ENCODE measurements at regions not wholly inside any gene's neighbourhood (a gene's known extent, or its start where the extent isn't known, plus 50 kb on each side); places are given as distances from the start of the nearest gene placed in this dataset.

DNA sequence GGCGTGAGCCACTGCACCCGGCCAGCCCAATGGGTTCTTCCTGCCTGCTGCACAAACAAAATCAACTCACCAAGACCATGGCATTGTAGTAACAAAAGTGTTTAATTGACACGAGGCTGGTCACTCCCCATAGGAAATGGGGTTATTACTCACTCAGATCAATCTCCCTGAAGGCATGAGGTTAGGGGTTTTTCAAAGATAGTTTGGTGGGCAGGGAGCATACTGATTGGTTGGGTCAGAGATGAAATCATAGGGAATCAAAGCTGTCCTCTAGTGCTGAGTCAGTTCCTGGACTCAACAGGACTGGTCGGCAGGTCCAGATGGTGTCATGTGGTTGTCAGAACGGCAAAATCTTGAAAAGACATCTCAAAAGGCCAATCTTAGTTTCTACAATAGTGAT is 122.1 kb downstream of the TMEM17 start (continued):
- no peak for TF ChIP-seq REST (tag by site-specific recombination; IDR thresholded peaks at IDR 0.05)
- TF ChIP-seq ZNF19 (tag by site-specific recombination; IDR thresholded peaks at IDR 0.05; ENCODE audit: low read depth), result no peak
- TF ChIP-seq GLI2 (tag by site-specific recombination; IDR thresholded peaks at IDR 0.05; ENCODE audit: borderline replicate concordance, low read depth), result no peak
- TF ChIP-seq PRDM2 (tag by site-specific recombination; IDR thresholded peaks at IDR 0.05; ENCODE audit: borderline replicate concordance), result no peak
- TF ChIP-seq KLF7 (tag by site-specific recombination; IDR thresholded peaks at IDR 0.05; ENCODE audit: borderline replicate concordance), result no peak
- no peak for TF ChIP-seq ZNF221 (tag by site-specific recombination; IDR thresholded peaks at IDR 0.05; ENCODE audit: borderline replicate concordance)
- TF ChIP-seq ZNF701 (tag by site-specific recombination; IDR thresholded peaks at IDR 0.05), result no peak
- no peak for TF ChIP-seq RBAK (tag by site-specific recombination; IDR thresholded peaks at IDR 0.05)
- TF ChIP-seq, protein P1, sequence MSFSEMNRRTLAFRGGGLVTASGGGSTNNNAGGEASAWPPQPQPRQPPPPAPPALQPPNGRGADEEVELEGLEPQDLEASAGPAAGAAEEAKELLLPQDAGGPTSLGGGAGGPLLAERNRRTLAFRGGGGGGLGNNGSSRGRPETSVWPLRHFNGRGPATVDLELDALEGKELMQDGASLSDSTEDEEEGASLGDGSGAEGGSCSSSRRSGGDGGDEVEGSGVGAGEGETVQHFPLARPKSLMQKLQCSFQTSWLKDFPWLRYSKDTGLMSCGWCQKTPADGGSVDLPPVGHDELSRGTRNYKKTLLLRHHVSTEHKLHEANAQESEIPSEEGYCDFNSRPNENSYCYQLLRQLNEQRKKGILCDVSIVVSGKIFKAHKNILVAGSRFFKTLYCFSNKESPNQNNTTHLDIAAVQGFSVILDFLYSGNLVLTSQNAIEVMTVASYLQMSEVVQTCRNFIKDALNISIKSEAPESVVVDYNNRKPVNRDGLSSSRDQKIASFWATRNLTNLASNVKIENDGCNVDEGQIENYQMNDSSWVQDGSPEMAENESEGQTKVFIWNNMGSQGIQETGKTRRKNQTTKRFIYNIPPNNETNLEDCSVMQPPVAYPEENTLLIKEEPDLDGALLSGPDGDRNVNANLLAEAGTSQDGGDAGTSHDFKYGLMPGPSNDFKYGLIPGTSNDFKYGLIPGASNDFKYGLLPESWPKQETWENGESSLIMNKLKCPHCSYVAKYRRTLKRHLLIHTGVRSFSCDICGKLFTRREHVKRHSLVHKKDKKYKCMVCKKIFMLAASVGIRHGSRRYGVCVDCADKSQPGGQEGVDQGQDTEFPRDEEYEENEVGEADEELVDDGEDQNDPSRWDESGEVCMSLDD (tag by site-specific recombination; IDR thresholded peaks at IDR 0.05), result no peak

DNA sequence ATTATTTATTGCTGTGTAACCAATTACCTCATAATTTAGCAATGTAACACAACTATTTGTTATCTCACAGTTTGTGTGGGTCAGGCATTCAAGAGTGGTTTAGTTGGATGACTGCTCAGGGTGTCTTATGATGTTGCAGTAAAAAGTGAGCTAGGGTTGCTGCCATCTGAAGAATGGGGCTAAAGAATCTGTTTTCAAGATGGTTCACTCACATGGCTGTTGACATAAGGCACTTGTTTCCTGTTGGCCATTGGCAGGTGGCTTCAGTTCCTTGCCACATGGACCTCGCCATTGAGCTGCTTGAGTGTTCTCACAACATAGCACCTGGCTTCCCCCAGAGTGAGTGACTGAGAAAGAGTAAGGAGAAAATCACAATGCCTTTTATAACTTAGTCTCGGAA is 123.2 kb downstream of the TMEM17 start:
- Histone ChIP-seq H3K4me1 (ENCODE audit: control insufficient read depth, insufficient read depth, low read length) (peaks cover 4% of the 10 kb centered on the region; the same call in 1 of the 2 replicates), H3K9me3 (ENCODE audit: control insufficient read depth, insufficient read depth, low read depth, low read length) (no peaks in the 10 kb centered on the region), H3K4me3 (ENCODE audit: low read depth, low read length) (no peak overlapping the region), H3K36me3 (ENCODE audit: control insufficient read depth in 2 of 2, insufficient read depth in 1 of 2, low read length in 2 of 2) (no peaks in the 10 kb centered on the region), H3K27ac (ENCODE audit: extremely low read depth, low read depth, low read length) (no peak overlapping the region)
- POLR2A ChIA-PET, result interaction anchor here (0.7 kb wide), 1 partner anchor 76 kb away, joined by 4 read pairs; no protein-coding TSS in a partner anchor
- CTCF ChIA-PET, result no interaction called here
- TF ChIP-seq PRDM2 (tag by site-specific recombination; IDR thresholded peaks at IDR 0.05; ENCODE audit: borderline replicate concordance) (no peak), ZNF501 (tag by site-specific recombination; IDR thresholded peaks at IDR 0.05) (no peak), ZNF791 (tag by site-specific recombination; IDR thresholded peaks at IDR 0.05) (no peak), ZNF341 (tag by site-specific recombination; IDR thresholded peaks at IDR 0.05; ENCODE audit: low read depth) (no peak), ZNF843 (tag by site-specific recombination; IDR thresholded peaks at IDR 0.05) (no peak), ZNF157 (tag by site-specific recombination; IDR thresholded peaks at IDR 0.05) (no peak), PRDM1 (tag by site-specific recombination; IDR thresholded peaks at IDR 0.05) (no peak)
- TF ChIP-seq, protein P2, sequence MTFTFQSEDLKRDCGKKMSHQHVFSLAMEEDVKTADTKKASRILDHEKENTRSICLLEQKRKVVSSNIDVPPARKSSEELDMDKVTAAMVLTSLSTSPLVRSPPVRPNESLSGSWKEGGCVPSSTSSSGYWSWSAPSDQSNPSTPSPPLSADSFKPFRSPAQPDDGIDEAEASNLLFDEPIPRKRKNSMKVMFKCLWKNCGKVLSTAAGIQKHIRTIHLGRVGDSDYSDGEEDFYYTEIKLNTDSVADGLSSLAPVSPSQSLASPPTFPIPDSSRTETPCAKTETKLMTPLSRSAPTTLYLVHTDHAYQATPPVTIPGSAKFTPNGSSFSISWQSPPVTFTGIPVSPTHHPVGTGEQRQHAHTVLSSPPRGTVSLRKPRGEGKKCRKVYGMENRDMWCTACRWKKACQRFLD (tag by site-specific recombination; IDR thresholded peaks at IDR 0.05), result no peak

All from HEK293 (cell line).